GM19397 (cell line): ENCODE measurements at regions not wholly inside any gene's neighbourhood (a gene's known extent, or its start where the extent isn't known, plus 50 kb on each side); places are given as distances from the start of the nearest gene placed in this dataset.

Experiments used
- ATAC-seq: cut with Tn5 transposase; IDR thresholded peaks from one replicate; pipeline ENCODE4 v1.9.1; 2021; ENCODE audit warnings: mild to moderate bottlenecking, moderate library complexity; ENCODE audit not compliant: unreplicated experiment

GRCh38 chr2:136376798-136377211 lies 258.9 kb upstream of the CXCR4 start:
- no peak for ATAC-seq

GRCh38 chr2:136376211-136376610 lies 258.3 kb upstream of the CXCR4 start:
- no peak for ATAC-seq

GRCh38 chr2:136375017-136375901 lies 257.3 kb upstream of the CXCR4 start:
- ATAC-seq = no peak

- ATAC-seq = no peak
Observed at GRCh38 chr2:136373841-136374240, 255.9 kb upstream of the CXCR4 start.

- no peak for ATAC-seq
Observed at GRCh38 chr2:136373029-136373428, 255.1 kb upstream of the CXCR4 start.

GRCh38 chr2:136363900-136364299 lies 246.0 kb upstream of the CXCR4 start:
- ATAC-seq = no peak

GRCh38 chr2:136363470-136363869 lies 245.5 kb upstream of the CXCR4 start:
- ATAC-seq = no peak

GRCh38 chr2:136362676-136363390 lies 244.9 kb upstream of the CXCR4 start:
- peak; percentile 63 for ATAC-seq

GRCh38 chr2:136361521-136361920 lies 243.6 kb upstream of the CXCR4 start:
- no peak for ATAC-seq

- ATAC-seq = no peak
Observed at GRCh38 chr2:136360790-136361189, 242.8 kb upstream of the CXCR4 start.

- ATAC-seq = no peak
Observed at GRCh38 chr2:136359121-136359965, 241.4 kb upstream of the CXCR4 start.

- no peak for ATAC-seq
Observed at GRCh38 chr2:136358576-136358975, 240.6 kb upstream of the CXCR4 start.

GRCh38 chr2:136357007-136357380 lies 239.0 kb upstream of the CXCR4 start:
- ATAC-seq = no peak

GRCh38 chr2:136356125-136357006 lies 238.4 kb upstream of the CXCR4 start:
- ATAC-seq = no peak

GRCh38 chr2:136351684-136352083 lies 233.7 kb upstream of the CXCR4 start:
- ATAC-seq = no peak

GRCh38 chr2:136347981-136348380 lies 230.0 kb upstream of the CXCR4 start:
- ATAC-seq = no peak

GRCh38 chr2:136344339-136344738 lies 226.4 kb upstream of the CXCR4 start:
- ATAC-seq = no peak

GRCh38 chr2:136342138-136342537 lies 224.2 kb upstream of the CXCR4 start:
- no peak for ATAC-seq

GRCh38 chr2:136334967-136335366 lies 217.0 kb upstream of the CXCR4 start:
- ATAC-seq = no peak

GRCh38 chr2:136332436-136333095 lies 214.6 kb upstream of the CXCR4 start:
- ATAC-seq = no peak
